IMR-90 (cell line): ENCODE measurements at regions not wholly inside any gene's neighbourhood (a gene's known extent, or its start where the extent isn't known, plus 50 kb on each side); places are given as distances from the start of the nearest gene placed in this dataset.

Experiments
- ATAC-seq: fragments of 200-7000 bp; cut with Tn5 transposase; 2 replicates; pipeline ENCODE4 v1.9.1; 2020; ENCODE audit warnings: low read depth, mild to moderate bottlenecking, moderate library complexity
- BruUV-seq: library from RNA; stranded (reverse); fragments of 400-500 nt; replicated peaks from 2 replicates; lab custom pipeline; 2021; lab: Mats Ljungman, UMichigan
- CTCF ChIA-PET: fragments of 300-600 bp; formaldehyde crosslinking; extraction: SDS; loops from one replicate; lab custom pipeline; 2021; ENCODE audit warnings: antibody characterized with exemption; lab: Yijun Ruan, JAX
- POLR2A ChIA-PET: fragments of 300-600 bp; sonication (Branson Sonifier 250); formaldehyde crosslinking; loops from one replicate; lab custom pipeline; 2022; ENCODE audit warnings: antibody characterized with exemption; ENCODE audit not compliant: unreplicated experiment; lab: Charles Lee
- DNase-seq: peaks from one replicate; pipeline ENCODE4 v3.0.0; 2013
- H2AFZ ChIP-seq: replicated peaks from 2 replicates; pipeline ENCODE3; 2013; ENCODE audit warnings: low read length, mild to moderate bottlenecking; ENCODE audit not compliant: poor library complexity
- H2AK5ac ChIP-seq: 2 replicates; pipeline ENCODE4 v1.6.1; 2013; ENCODE audit warnings: low read depth, low read length, inconsistent platforms
- H2AK9ac ChIP-seq: replicated peaks from 2 replicates; pipeline ENCODE3; 2013; ENCODE audit warnings: mild to moderate bottlenecking, low read depth, low read length, moderate library complexity; ENCODE audit not compliant: poor library complexity
- H2BK120ac ChIP-seq: 2 replicates; pipeline ENCODE4 v1.6.1; 2013; ENCODE audit warnings: low read depth, low read length, inconsistent platforms
- H2BK15ac ChIP-seq: 3 replicates; pipeline ENCODE4 v1.6.1; 2013; ENCODE audit warnings: low read depth, low read length, inconsistent platforms
- H2BK20ac ChIP-seq: 2 replicates; pipeline ENCODE4 v1.6.1; 2013; ENCODE audit warnings: low read depth, mild to moderate bottlenecking, inconsistent platforms, low read length, moderate library complexity
- H2BK5ac ChIP-seq: 2 replicates; pipeline ENCODE4 v1.6.1; 2013; ENCODE audit warnings: mild to moderate bottlenecking, low read depth, low read length, inconsistent platforms; ENCODE audit not compliant: poor library complexity, severe bottlenecking
- H3K14ac ChIP-seq: replicated peaks from 2 replicates; pipeline ENCODE4 v1.6.1; 2013; ENCODE audit warnings: low read depth, low read length, inconsistent platforms
- H3K18ac ChIP-seq: 2 replicates; pipeline ENCODE4 v1.6.1; 2013; ENCODE audit warnings: low read depth, low read length, control low read depth
- H3K23ac ChIP-seq: 2 replicates; pipeline ENCODE4 v1.6.1; 2013; ENCODE audit warnings: low read depth, low read length, inconsistent platforms
- H3K27ac ChIP-seq: 2 replicates; pipeline ENCODE4 v1.5.1; 2013; ENCODE audit warnings: mild to moderate bottlenecking, control low read depth, low read length; ENCODE audit not compliant: insufficient read depth
- H3K27me3 ChIP-seq: 2 replicates; pipeline ENCODE4 v1.6.1; 2013; ENCODE audit warnings: low read length; ENCODE audit not compliant: control insufficient read depth, insufficient read depth
- H3K36me3 ChIP-seq: 2 replicates; pipeline ENCODE4 v1.6.1; 2013; ENCODE audit warnings: low read length, mixed read lengths; ENCODE audit not compliant: control insufficient read depth, insufficient read depth
- H3K4ac ChIP-seq: 2 replicates; pipeline ENCODE4 v1.6.1; 2013; ENCODE audit warnings: low read depth, low read length, inconsistent platforms
- H3K4me1 ChIP-seq: 2 replicates; pipeline ENCODE4 v1.6.1; 2013; ENCODE audit warnings: low read length, mixed read lengths; ENCODE audit not compliant: control insufficient read depth, insufficient read depth
- H3K4me2 ChIP-seq: 2 replicates; pipeline ENCODE4 v1.6.1; 2013; ENCODE audit warnings: low read depth, mild to moderate bottlenecking, control low read depth, low read length, moderate library complexity
- H3K4me3 ChIP-seq: 2 replicates; pipeline ENCODE4 v1.5.1; 2013; ENCODE audit warnings: low read depth, mild to moderate bottlenecking, control low read depth, low read length, moderate library complexity; ENCODE audit not compliant: insufficient read depth
- H3K56ac ChIP-seq: 2 replicates; pipeline ENCODE4 v1.6.1; 2013; ENCODE audit warnings: low read length, inconsistent platforms; ENCODE audit not compliant: insufficient read depth; ENCODE audit errors: extremely low read depth
- H3K79me1 ChIP-seq, 2 experiments: 2 replicates each; pipeline ENCODE4 v1.6.1; 2013; ENCODE audit warnings: low read length in 2 of 2, inconsistent platforms in 1 of 2, low read depth in 1 of 2
- H3K9ac ChIP-seq: 2 replicates; pipeline ENCODE4 v1.6.1; 2013; ENCODE audit warnings: low read depth, low read length, control low read depth
- H3K9me1 ChIP-seq: 2 replicates; pipeline ENCODE4 v1.6.1; 2013; ENCODE audit warnings: low read length, inconsistent platforms; ENCODE audit not compliant: insufficient read depth
- H3K9me3 ChIP-seq: 2 replicates; pipeline ENCODE4 v1.6.1; 2013; ENCODE audit warnings: low read length; ENCODE audit not compliant: control insufficient read depth, insufficient read depth
- H4K20me1 ChIP-seq: 2 replicates; pipeline ENCODE4 v1.6.1; 2013; ENCODE audit warnings: low read length, inconsistent platforms; ENCODE audit not compliant: insufficient read depth
- H4K5ac ChIP-seq: 2 replicates; pipeline ENCODE4 v1.6.1; 2013; ENCODE audit warnings: mild to moderate bottlenecking, low read depth, low read length, control low read depth
- H4K8ac ChIP-seq, 2 experiments: 2 replicates each; pipeline ENCODE4 v1.6.1; 2013; ENCODE audit warnings: low read depth in 2 of 2, low read length in 2 of 2, control low read depth in 1 of 2, inconsistent platforms in 1 of 2
- H4K91ac ChIP-seq: 2 replicates; pipeline ENCODE4 v1.6.1; 2013; ENCODE audit warnings: low read depth, low read length, inconsistent platforms; ENCODE audit not compliant: insufficient read depth
- BHLHE40 ChIP-seq: fragments of 150-350 bp; IDR thresholded peaks from 2 replicates; pipeline ENCODE4 v1.6.1; 2016; ENCODE audit warnings: mild to moderate bottlenecking, low read depth, low read length
- CTCF ChIP-seq: conservative IDR thresholded peaks from 2 replicates; pipeline ENCODE4 v1.5.1; 2012; ENCODE audit warnings: mild to moderate bottlenecking, low read depth, low read length, improper control_type of control experiment
- FOS ChIP-seq: fragments of 150-350 bp; IDR thresholded peaks from 2 replicates; pipeline ENCODE4 v1.6.1; 2016; ENCODE audit warnings: low read depth, low read length
- MAFK ChIP-seq: IDR thresholded peaks from 2 replicates; pipeline ENCODE4 v1.6.1; 2012; ENCODE audit warnings: low read depth, low read length, improper control_type of control experiment
- MAZ ChIP-seq: IDR thresholded peaks from 2 replicates; pipeline ENCODE4 v1.6.1; 2012; ENCODE audit warnings: low read depth, mild to moderate bottlenecking, low read length, improper control_type of control experiment, moderate library complexity, borderline replicate concordance
- MXI1 ChIP-seq: IDR thresholded peaks from 2 replicates; pipeline ENCODE4 v1.6.1; 2012; ENCODE audit warnings: low read depth, mild to moderate bottlenecking, low read length, moderate library complexity, borderline replicate concordance
- NFE2L2 ChIP-seq: fragments of 150-350 bp; IDR thresholded peaks from 2 replicates; pipeline ENCODE4 v1.6.1; 2016; ENCODE audit warnings: low read depth, mild to moderate bottlenecking, low read length
- dilution Hi-C: fragments of 300-500 bp; cut with HindIII; formaldehyde crosslinking; loops from one replicate; pipeline ENCODE4 v1.14.3; 2018; ENCODE audit warnings: low sequenced_read_pairs; ENCODE audit not compliant: unreplicated experiment
- in situ Hi-C: fragments of 300-500 bp; cut with MboI; formaldehyde crosslinking; loops from 3 replicates; pipeline ENCODE4 v1.14.3; 2019; ENCODE audit warnings: low sequenced_read_pairs, inconsistent platforms, mixed read lengths
- intact Hi-C: fragments of 100-400 bp; cut with micrococcal nuclease; formaldehyde crosslinking; loops from 2 replicates; pipeline ENCODE4 v1.10.0; 2022

DNA sequence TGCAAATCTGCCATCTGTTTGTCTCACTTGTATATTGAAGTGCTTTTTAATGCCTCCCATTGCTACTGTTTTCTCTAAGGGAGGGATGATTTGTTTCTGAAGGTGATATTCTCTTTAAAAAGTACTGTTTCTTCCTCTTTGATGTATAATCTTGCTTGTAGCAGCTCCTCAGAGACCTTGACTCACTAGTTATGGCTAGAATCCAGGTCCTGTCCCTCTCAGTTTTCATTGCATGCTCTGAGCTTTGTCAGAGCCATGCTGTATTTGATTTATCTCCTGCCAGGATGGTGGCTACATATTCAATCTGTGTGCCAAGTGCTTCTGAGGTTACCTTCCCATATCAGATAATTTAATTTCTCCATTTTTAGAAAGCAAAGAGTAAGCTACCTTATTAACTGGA, 56.0 kb downstream of the GLUD2 start:
- no peak overlapping the region for H2BK5ac ChIP-seq
- H3K4ac ChIP-seq = no peak overlapping the region
- no peaks in the 10 kb centered on the region for H4K20me1 ChIP-seq
- intact Hi-C loops (no loop called here), in situ Hi-C loops (no loop called here), dilution Hi-C loops (no loop called here)
- no peak overlapping the region for H4K5ac ChIP-seq
- no peak for ATAC-seq
- H3K9me1 ChIP-seq = no peaks in the 10 kb centered on the region
- no peak overlapping the region for H3K9ac ChIP-seq
- H3K9me3 ChIP-seq = no peaks in the 10 kb centered on the region
- H3K36me3 ChIP-seq = no peaks in the 10 kb centered on the region
- no peak overlapping the region for H3K4me3 ChIP-seq
- no peak overlapping the region for H3K4me2 ChIP-seq
- no peak overlapping the region for H2BK15ac ChIP-seq
- H2AK9ac ChIP-seq = no peak overlapping the region
- H3K56ac ChIP-seq = no peak overlapping the region
- H2BK20ac ChIP-seq = no peak overlapping the region
- no TSS peak for BruUV-seq
- no peak for DNase-seq
- POLR2A ChIA-PET = no interaction called here
- H4K8ac ChIP-seq = no peak overlapping the region
- H4K91ac ChIP-seq = no peak overlapping the region
- CTCF ChIA-PET = no interaction called here
- H3K27ac ChIP-seq = no peak overlapping the region
- H3K23ac ChIP-seq = no peak overlapping the region
- H3K14ac ChIP-seq = no peak overlapping the region
- H3K4me1 ChIP-seq = no peaks in the 10 kb centered on the region
- H2BK120ac ChIP-seq = no peak overlapping the region
- no peak overlapping the region for H2AFZ ChIP-seq
- H3K18ac ChIP-seq = no peak overlapping the region
- no peaks in the 10 kb centered on the region for H3K79me1 ChIP-seq
- TF ChIP-seq MAZ (no peak), NFE2L2 (no peak), BHLHE40 (no peak), CTCF (no peak), MXI1 (no peak), MAFK (no peak), FOS (no peak)
- H2AK5ac ChIP-seq = no peak overlapping the region
- no peaks in the 10 kb centered on the region for H3K27me3 ChIP-seq
